Right renal cortex interstitium (tissue), 3 donors: ENCODE measurements at regions not wholly inside any gene's neighbourhood (a gene's known extent, or its start where the extent isn't known, plus 50 kb on each side); places are given as distances from the start of the nearest gene placed in this dataset.

Experiments
- DNase-seq, 3 donors: peaks; one replicate each; pipeline ENCODE4 v3.0.0-alpha.2; 2013; ENCODE audit warnings: low read depth in 3 of 3, low spot score in 2 of 3

GRCh38 chr12:91978143-91978542 lies 167.5 kb downstream of the BTG1 start:
- DNase-seq: no peak

- DNase-seq: no peak
Observed at GRCh38 chr12:91975891-91976290, 169.8 kb downstream of the BTG1 start.

- no peak for DNase-seq
Observed at GRCh38 chr12:91974541-91975085, 171.0 kb downstream of the BTG1 start.

DNA sequence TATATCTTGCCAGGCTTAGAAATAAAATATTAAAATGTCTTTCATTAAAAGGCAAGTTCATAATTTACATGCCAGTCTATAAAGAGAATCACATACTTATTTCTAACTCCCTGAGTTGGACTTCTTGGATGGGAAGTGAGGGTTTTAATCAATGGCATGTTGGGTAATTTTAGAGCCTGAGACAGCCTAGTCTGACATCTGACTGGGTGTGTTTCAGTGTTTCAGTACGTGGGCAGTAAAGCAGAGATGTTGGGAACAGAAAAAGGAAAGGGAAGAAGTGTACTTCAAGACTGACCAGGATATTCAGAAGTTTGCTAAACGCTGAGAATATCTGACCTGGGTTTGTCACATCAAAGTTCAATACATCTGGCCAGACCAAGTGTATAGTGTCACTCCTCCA lies 171.8 kb downstream of the BTG1 start:
- no peak for DNase-seq

- DNase-seq: no peak
Observed at GRCh38 chr12:91972896-91973295, 172.8 kb downstream of the BTG1 start.

DNA sequence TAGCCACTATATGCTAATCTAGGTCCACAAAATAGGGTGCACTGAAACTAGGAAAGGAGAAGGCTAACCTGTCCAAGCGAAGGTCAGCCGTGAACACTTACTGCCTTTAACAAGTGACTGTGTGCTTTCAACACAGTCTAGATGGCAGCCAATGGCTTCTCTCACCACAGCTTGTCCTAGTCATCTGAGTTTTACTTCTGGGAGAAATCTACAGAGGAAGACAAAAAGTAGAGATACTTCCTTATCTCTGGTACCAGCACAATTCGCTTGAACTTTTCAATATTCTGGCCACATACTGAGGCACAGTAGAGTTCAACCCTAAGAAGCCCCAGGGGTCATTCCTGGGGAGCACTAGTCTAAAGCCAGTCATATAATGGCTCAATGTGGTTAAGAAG lies 176.9 kb downstream of the BTG1 start:
- no peak for DNase-seq

GRCh38 chr12:91968076-91968776 lies 177.4 kb downstream of the BTG1 start:
- no peak for DNase-seq

DNA sequence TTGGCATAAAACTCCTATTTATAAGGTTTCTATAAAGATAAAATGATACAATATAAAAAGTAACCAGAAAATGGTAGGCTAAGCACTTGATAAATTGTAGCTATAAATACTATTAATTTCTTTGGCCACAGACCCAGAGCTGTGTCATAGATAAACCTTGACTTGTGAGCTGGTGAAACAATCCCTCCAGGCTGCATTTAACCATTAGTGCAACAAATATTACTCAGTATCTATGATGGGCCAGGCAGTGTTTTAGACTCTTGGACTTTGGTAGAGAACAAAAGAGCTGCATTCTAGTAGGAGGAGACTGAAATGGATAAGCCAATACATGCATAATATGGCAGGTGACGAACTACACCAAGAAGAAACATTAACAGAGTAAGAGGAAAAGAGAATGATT lies 178.1 kb downstream of the BTG1 start:
- DNase-seq: no peak

DNA sequence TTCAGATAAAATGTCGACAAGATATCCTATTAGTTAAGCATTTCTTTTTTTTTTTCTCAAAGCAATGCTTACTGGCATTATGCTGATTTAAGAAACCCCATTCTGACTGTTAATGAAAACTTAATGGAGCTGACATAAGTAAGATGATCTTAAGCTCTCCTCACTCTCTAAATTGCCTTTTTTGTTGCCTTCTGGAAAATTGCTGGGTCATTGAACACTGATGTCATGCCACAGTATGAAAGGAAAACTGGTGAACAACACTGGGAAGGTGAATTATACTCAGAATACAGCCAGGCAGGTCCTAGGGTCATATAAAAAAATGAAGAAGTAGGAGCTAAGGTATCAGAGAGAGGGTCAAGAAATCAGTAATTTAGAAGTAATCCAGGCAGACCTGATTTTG lies 179.9 kb downstream of the BTG1 start:
- no peak for DNase-seq

- no peak for DNase-seq
Observed at GRCh38 chr12:91964501-91964900, 181.1 kb downstream of the BTG1 start.

GRCh38 chr12:91959220-91959619 lies 186.4 kb downstream of the BTG1 start:
- DNase-seq: no peak

GRCh38 chr12:91958816-91959215 lies 186.8 kb downstream of the BTG1 start:
- no peak for DNase-seq

- DNase-seq: no peak
Observed at GRCh38 chr12:91954747-91955146, 190.9 kb downstream of the BTG1 start.

DNA sequence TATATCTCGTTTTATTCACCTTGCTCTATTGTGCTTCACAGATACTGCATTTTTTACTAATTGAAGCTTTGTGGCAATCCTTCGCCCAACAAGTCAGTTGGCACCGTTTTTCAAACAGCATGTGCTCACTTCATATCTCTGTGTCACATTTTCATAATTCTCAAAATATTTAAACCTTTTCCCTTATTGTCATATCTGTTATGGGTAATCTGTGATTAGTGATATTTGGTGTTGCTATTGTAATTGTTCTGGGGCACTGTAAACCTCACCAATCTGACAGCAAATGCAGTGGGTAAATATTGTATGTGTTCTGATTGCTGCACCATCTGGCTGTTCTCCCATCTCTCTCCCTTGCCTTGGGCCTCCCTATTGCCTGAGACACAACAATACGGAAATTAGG lies 191.3 kb downstream of the BTG1 start:
- DNase-seq: no peak

DNA sequence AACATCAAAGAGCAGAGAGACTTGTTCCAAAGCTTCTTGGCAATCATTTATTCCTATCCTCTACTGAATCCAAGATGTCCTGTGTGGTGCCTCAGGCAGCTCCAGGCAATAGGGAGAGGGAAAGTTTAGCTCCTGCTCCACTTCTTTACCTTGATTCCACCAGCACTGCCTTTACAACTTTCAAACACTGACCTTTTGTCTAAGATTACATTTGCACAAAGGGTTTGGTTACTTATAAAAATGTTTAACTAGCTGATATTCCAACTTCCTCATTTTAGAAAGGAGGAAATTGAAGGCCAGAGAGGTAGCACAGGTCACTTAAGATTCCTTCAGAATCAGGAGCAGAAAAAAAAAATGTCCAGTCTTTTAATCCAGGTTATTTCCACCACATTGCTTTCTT lies 192.7 kb downstream of the BTG1 start:
- no peak for DNase-seq

DNA sequence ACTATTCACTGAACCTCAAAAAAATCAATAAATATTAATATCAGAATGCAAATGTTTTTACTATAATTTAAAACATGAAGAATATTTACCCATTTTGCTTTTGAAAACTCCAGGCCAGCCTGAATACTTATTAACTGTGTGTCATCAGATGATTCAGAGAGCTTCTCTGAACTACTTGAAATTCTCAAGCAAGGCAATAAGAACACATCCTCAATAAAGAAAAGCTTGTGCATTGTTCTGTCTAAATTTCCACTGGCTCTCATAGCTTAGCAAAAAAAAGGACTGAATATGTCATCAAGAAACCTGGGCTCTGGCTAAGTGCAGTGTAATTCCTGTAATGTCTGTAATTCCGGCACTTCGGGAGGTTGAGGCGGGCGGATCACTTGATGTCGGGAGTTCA lies 194.1 kb downstream of the BTG1 start:
- no peak for DNase-seq

DNA sequence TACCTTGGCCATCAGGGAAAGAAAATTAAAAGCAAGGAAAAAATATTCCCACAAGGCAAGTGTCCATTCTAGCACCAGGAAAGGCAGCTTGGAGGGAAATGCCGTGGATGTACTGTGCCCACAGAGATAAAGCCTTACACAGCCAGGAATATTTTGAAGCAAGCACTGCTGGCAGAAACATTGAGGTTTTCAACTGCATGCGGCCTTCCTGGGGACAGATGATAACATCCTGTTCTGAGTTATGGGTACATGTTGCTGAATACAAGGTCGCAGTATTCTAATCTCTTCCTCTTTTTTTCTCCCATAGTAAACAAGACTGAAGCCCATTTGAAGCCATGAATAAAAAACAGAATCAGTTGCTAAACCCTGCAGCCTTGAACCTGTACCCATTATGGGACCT lies 197.1 kb downstream of the BTG1 start:
- no peak for DNase-seq

DNA sequence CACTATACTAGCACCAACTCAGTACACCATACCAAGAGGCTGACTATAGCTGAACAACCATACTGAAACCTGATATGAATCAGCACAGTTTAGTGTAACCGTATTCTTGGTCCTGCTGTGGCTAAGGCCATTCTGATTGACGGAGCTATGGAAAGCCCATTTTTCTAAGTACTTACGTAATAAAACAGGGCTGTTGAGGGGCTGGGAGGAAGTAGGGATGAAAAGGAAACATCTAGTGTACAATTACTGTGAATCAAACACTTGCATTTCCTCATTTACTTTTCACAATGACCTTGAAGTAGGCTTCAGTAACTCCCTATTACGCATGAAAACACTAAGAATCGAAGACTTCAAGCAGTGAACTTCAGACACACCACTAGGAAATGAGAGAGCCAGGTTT lies 198.2 kb downstream of the BTG1 start:
- DNase-seq: no peak

DNA sequence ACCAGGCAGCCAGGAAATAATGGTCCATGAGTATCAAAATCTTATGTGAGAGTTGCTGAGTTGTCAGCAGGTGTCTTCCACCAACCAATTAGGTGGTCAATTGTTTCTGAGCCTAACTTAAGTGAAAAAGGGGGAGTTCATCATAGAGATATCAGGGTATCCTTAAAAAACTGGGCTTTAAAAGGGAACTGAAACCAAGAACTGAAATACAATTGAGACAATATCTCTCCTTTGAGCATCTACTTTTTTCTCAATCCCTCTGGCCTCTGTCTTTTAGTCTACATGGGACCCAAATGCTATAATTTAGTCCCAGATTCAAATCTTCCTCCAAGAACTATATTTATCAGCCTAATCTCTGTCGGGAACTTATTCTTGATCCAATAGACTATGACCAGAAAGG lies 201.0 kb downstream of the BTG1 start:
- DNase-seq: no peak

GRCh38 chr12:91940826-91941570 lies 204.6 kb downstream of the BTG1 start:
- DNase-seq: no peak

GRCh38 chr12:91940322-91940721 lies 205.3 kb downstream of the BTG1 start:
- no peak for DNase-seq

DNA sequence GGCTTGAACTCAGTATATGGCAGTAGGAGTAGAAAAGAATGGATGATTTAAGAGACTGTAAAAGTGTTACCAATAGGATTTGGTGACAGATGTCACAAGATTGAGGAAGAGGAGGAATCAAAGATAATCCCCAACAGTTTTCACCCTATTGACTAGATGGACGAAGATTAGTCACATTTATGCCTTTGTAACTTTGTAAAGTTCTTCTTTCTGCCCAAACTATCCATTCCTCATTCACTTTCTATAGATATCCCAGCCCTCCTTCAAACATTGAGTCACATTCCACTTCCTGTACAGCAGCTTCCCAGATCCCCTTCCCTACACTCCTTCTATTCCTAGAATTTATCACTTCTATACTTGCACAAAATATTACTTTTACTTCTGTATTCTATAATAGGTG lies 207.9 kb downstream of the BTG1 start:
- DNase-seq: no peak
